Testis (tissue), 2 donors: ENCODE measurements at regions not wholly inside any gene's neighbourhood (a gene's known extent, or its start where the extent isn't known, plus 50 kb on each side); places are given as distances from the start of the nearest gene placed in this dataset.

ENCODE experiments used
- DNase-seq: peaks from one replicate; pipeline ENCODE4 v3.0.0-alpha.2; 2019
- H3K27ac ChIP-seq, 2 donors: fragments of 200-600 bp; sonication (generic); one replicate each; pipeline ENCODE4 v1.5.1; 2019
- H3K27me3 ChIP-seq: fragments of 200-600 bp; sonication (generic); one replicate; pipeline ENCODE4 v1.5.1; 2019
- H3K36me3 ChIP-seq: fragments of 200-600 bp; sonication (generic); one replicate; pipeline ENCODE4 v1.5.1; 2017; ENCODE audit warnings: low read depth; ENCODE audit errors: missing control alignments
- H3K4me1 ChIP-seq: fragments of 200-600 bp; sonication (generic); one replicate; pipeline ENCODE4 v1.5.1; 2019
- H3K4me3 ChIP-seq, 2 donors: fragments of 200-600 bp; sonication (generic); one replicate each; pipeline ENCODE4 v1.5.1; 2017 to 2019
- H3K9me3 ChIP-seq: fragments of 200-600 bp; sonication (generic); one replicate; pipeline ENCODE4 v1.5.1; 2017
- CTCF ChIP-seq, 3 experiments: fragments of 450-650 bp in 2 of 3; fragments of 200-600 bp in 1 of 3; sonication (generic) in 1 of 3; IDR thresholded peaks; one replicate each; pipeline ENCODE4 v1.5.1; 2016 to 2019; ENCODE audit warnings: antibody characterized with exemption in 3 of 3, mild to moderate bottlenecking in 2 of 3, moderate library complexity in 1 of 3
- POLR2A ChIP-seq: fragments of 450-650 bp; IDR thresholded peaks from one replicate; pipeline ENCODE4 v1.6.1; 2017; ENCODE audit warnings: antibody characterized with exemption, mild to moderate bottlenecking, moderate library complexity
- WGBS, 2 donors: methylation state at CpG; one replicate each; pipeline ENCODE4 v1.1.5; 2018; 5-methylcytosine and 5-hydroxymethylcytosine counted together
- intact Hi-C: fragments of 100-400 bp; cut with DNase I; formaldehyde crosslinking; loops from one replicate; pipeline ENCODE4 v1.15.1; 2023; ENCODE audit warnings: low total_unique reads

DNA sequence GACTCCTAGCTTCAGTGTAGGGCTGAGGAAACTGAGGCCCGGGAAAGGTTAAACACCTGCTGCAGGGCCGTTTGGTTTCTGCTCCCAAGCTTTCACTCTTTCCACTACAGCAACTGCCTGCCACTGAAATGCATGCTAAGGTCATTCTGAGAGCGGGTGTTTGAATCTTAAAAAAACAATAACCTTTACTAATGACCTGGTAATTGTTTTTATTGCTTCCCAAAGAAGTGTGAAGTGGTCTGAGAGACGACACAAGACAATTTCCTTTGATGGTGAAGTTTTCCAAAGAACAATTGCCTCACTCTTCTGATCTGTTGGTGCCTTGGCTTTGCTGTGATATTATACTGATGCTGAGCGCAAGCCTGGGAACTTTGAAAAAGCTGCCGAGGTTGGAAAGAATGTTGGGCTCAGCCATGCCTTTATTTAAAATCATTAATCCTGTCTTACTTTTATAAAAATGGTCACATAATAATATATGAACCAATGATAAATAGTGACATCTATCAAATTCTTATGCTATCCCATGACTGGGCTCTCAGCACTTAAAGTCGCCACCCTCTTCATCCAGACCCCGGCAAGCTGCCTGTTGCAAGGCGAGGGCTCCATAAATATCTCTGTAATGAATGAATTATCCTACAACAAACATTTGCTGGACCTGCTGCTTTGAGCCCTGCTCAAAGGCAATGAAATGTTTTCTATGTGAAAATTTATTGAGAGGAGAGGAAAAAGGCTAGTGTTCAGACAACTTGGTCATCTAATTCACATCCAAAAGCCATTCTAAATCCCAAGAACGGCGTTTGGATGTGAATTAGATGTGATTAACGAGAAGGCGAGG, 67.8 kb upstream of the SOD3 start:
- Histone ChIP-seq H3K4me1 (no peaks in the 10 kb centered on the region), H3K36me3 (no peaks in the 10 kb centered on the region), H3K27ac (no peak overlapping the region), H3K27me3 (no peaks in the 10 kb centered on the region), H3K9me3 (no peaks in the 10 kb centered on the region), H3K4me3 (no peak overlapping the region)
- TF ChIP-seq POLR2A = no peak
- TF ChIP-seq CTCF (IDR thresholded peaks at IDR 0.05) = no peak
- WGBS, 2 donors = 60 to 62% methylated on average over 13 of the region's 13 CpGs
- no peak for DNase-seq
- intact Hi-C loops = no loop called here

GRCh38 chr4:24729119-24729730, 66.1 kb upstream of the SOD3 start:
- WGBS, 2 donors = 70 to 77% methylated on average over 6 of the region's 6 CpGs
- Histone ChIP-seq H3K4me3 (no peak overlapping the region), H3K36me3 (no peaks in the 10 kb centered on the region), H3K9me3 (no peaks in the 10 kb centered on the region), H3K27ac (no peak overlapping the region), H3K27me3 (no peaks in the 10 kb centered on the region), H3K4me1 (peaks cover 2% of the 10 kb centered on the region)
- intact Hi-C loops = no loop called here
- no peak for DNase-seq
- no peak for TF ChIP-seq POLR2A
- no peak for TF ChIP-seq CTCF (IDR thresholded peaks at IDR 0.05)

GRCh38 chr4:24730256-24731001, 64.9 kb upstream of the SOD3 start:
- Histone ChIP-seq H3K9me3 (no peaks in the 10 kb centered on the region), H3K4me3 (no peak overlapping the region), H3K27me3 (no peaks in the 10 kb centered on the region), H3K4me1 (peaks cover 11% of the 10 kb centered on the region), H3K27ac (no peak overlapping the region), H3K36me3 (no peaks in the 10 kb centered on the region)
- DNase-seq = no peak
- WGBS, 2 donors = 83 to 85% methylated on average over 8 to 16 of the region's 16 CpGs
- TF ChIP-seq CTCF (IDR thresholded peaks at IDR 0.05) = no peak
- TF ChIP-seq POLR2A = no peak
- intact Hi-C loops = no loop called here

- intact Hi-C loops = no loop called here
Observed at GRCh38 chr4:24731448-24731847, 63.9 kb upstream of the SOD3 start.

More at GRCh38 chr4:24731448-24731847, 63.9 kb upstream of the SOD3 start:
- H3K27me3 ChIP-seq = no peaks in the 10 kb centered on the region
- H3K4me3 ChIP-seq = no peak overlapping the region
- H3K27ac ChIP-seq = no peak overlapping the region
- no peak for DNase-seq
- WGBS, 2 donors = 78 to 81% methylated on average over 2 of the region's 2 CpGs
- peaks cover 11% of the 10 kb centered on the region for H3K4me1 ChIP-seq
- H3K36me3 ChIP-seq = no peaks in the 10 kb centered on the region
- no peaks in the 10 kb centered on the region for H3K9me3 ChIP-seq
- TF ChIP-seq POLR2A = no peak
- TF ChIP-seq CTCF (IDR thresholded peaks at IDR 0.05) = no peak
